ENCODE measurements at regions not wholly inside any gene's neighbourhood (a gene's known extent, or its start where the extent isn't known, plus 50 kb on each side); places are given as distances from the start of the nearest gene placed in this dataset.
"Not testable (repeated sequence)": the region's sequence is repeated elsewhere in the genome, so short reads cannot be mapped to it uniquely, and the experiment has no call there.

DNA sequence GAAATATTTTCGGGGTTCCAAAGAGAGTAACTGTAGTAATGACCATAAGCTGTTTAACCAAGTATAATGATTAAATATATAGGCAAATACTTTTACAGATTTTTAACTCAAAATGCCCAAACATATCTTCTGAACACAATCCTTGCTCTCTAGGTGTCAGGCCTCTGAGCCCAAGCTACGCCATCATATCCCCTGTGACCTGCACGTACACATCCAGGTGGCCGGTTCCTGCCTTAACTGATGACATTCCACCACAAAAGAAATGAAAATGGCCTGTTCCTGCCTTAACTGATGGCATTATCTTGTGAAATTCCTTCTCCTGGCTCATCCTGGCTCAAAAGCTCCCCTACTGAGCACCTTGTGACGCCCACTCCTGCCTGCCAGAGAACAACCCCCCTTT is 1305.1 kb upstream of the ACVR2A start:
- H3K27ac Mint-ChIP-seq; H3K4me1 Mint-ChIP-seq (ENCODE audit: low read depth); H3K9me3 Mint-ChIP-seq; H3K4me3 Mint-ChIP-seq; H3K36me3 Mint-ChIP-seq (ENCODE audit: low read depth); H3K27me3 Mint-ChIP-seq (ENCODE audit: low read depth): not testable (repeated sequence)

GRCh38 chr2:146537477-146537876 is 1307.4 kb upstream of the ACVR2A start:
- no peaks in the 10 kb centered on the region for H3K27me3 Mint-ChIP-seq (ENCODE audit: low read depth)
- H3K27ac Mint-ChIP-seq, result no peak overlapping the region
- H3K4me3 Mint-ChIP-seq, result no peak overlapping the region
- no peaks in the 10 kb centered on the region for H3K4me1 Mint-ChIP-seq (ENCODE audit: low read depth)
- H3K36me3 Mint-ChIP-seq (ENCODE audit: low read depth), result no peaks in the 10 kb centered on the region
- peaks cover 9% of the 10 kb centered on the region for H3K9me3 Mint-ChIP-seq

DNA sequence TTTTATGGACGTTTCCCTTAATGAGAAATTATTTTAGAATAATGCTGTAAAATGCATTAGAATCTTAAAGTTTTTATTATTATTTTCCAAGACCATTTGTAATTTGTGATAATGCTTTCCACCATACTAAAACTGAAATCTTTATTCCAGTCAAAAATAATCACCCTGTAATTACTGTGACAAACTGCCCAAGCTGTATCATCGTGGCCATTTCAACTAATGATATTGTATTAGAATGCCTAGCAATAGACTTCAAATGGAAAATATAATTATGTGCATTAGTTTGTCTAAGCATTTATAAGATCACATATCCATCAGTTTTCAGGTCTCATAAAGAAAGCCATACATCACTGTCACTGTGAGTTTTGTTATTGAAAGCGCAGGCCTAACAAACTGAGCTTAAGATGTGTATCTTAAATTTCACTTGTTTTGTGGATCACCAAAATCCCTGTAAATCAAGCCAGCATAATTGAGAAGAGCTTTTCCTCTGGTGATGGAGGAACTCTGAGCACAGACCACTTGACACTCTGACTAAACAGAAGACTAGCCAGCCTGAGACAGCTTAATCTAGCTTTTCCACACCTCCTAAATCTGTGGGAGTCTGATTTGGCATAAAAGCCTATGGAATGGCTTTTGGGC is 1312.2 kb upstream of the ACVR2A start:
- Mint-ChIP-seq H3K36me3 (ENCODE audit: low read depth) (no peaks in the 10 kb centered on the region), H3K4me3 (no peak overlapping the region)

DNA sequence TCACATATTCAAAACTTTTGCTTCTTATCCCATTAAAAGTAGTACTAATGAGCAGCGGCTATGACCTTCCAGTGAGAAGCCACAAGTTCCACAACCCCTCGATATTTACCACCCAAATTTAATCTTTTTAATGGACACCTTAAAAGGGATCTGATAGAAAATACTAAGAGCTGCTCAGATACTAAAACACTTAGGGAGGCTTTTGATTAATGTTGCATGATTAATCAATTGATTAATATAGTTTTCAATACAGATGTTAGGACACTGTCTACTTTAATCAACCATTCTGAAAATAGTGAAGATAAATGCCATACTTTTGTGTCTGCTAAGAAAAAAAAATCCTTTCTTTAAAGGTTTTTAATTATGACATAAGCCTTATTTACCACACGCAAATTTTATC is 1312.8 kb upstream of the ACVR2A start:
- Mint-ChIP-seq H3K4me3 (no peak overlapping the region), H3K27ac (no peak overlapping the region), H3K9me3 (peaks cover 9% of the 10 kb centered on the region), H3K27me3 (ENCODE audit: low read depth) (no peaks in the 10 kb centered on the region), H3K36me3 (ENCODE audit: low read depth) (no peaks in the 10 kb centered on the region), H3K4me1 (ENCODE audit: low read depth) (no peaks in the 10 kb centered on the region)

More for the DNA sequence above, 1312.2 kb upstream of the ACVR2A start:
- Mint-ChIP-seq H3K9me3 (peaks cover 9% of the 10 kb centered on the region), H3K4me1 (ENCODE audit: low read depth) (no peaks in the 10 kb centered on the region), H3K27ac (no peak overlapping the region), H3K27me3 (ENCODE audit: low read depth) (no peaks in the 10 kb centered on the region)

GRCh38 chr2:146530886-146531285 is 1313.9 kb upstream of the ACVR2A start:
- Mint-ChIP-seq H3K4me1 (ENCODE audit: low read depth) (no peaks in the 10 kb centered on the region), H3K27me3 (ENCODE audit: low read depth) (no peaks in the 10 kb centered on the region), H3K9me3 (peaks cover under 1% of the 10 kb centered on the region), H3K27ac (no peak overlapping the region), H3K4me3 (no peak overlapping the region), H3K36me3 (ENCODE audit: low read depth) (no peaks in the 10 kb centered on the region)

DNA sequence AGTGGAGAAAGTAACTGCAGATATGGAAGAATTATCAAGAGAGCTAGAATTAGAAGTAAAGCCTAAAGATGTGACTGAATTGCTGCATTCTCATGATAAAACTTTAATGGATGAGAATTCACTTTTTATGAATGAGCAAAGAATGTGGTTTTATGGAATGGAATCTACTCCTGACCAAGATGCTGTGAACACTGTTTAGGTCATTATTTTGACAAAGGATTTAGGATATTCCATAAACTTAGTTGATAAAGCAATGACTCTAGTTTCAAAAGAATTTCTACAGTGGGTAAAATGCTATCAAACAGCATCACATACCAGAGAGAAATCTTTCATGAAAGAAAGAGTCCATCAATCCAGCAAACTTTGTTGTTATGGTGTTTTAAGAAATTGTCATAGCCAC is 1317.7 kb upstream of the ACVR2A start:
- H3K4me3 Mint-ChIP-seq, result no peak overlapping the region
- no peaks in the 10 kb centered on the region for H3K27me3 Mint-ChIP-seq (ENCODE audit: low read depth)
- no peaks in the 10 kb centered on the region for H3K4me1 Mint-ChIP-seq (ENCODE audit: low read depth)
- no peak overlapping the region for H3K27ac Mint-ChIP-seq
- no peaks in the 10 kb centered on the region for H3K9me3 Mint-ChIP-seq
- H3K36me3 Mint-ChIP-seq (ENCODE audit: low read depth), result no peaks in the 10 kb centered on the region

DNA sequence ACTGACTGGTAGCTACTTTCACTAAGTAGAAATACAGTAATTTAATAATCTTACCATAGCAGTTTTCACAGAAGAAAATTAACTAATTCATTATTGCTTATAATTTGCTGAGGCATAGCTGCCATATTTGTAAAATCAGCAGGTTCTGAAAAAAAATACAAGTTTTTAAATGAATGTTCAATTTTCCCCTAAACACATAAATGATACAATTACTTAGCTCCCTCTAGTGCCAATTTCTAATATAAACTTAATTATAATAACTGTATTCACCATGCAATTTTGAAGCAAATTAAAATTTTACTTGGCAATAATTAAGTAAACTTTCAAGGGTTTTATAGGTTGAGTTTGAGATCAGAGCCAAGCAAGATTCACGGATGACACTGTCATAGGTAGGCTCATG is 1321.6 kb upstream of the ACVR2A start:
- no peaks in the 10 kb centered on the region for H3K4me1 Mint-ChIP-seq (ENCODE audit: low read depth)
- no peaks in the 10 kb centered on the region for H3K9me3 Mint-ChIP-seq
- no peak overlapping the region for H3K4me3 Mint-ChIP-seq
- no peaks in the 10 kb centered on the region for H3K36me3 Mint-ChIP-seq (ENCODE audit: low read depth)
- H3K27ac Mint-ChIP-seq, result no peak overlapping the region
- H3K27me3 Mint-ChIP-seq (ENCODE audit: low read depth), result no peaks in the 10 kb centered on the region

DNA sequence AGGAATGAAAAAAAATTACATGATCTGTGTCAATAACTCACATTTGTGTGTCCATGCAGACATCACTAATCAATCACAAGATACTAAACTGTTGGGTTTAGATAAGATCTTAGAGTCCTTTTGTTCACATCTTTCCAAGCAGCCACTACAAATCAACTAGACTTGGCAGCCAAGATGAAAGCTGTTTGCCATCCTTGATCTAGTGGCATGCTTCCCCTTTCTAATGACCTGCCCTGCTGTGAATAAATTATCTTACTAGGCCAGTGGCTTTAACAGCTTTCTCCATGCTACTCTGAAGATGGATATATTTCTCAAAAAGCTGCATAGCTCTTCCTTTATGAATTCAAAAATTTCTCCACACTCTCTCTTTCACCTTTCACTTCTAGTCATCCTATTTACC is 1338.0 kb upstream of the ACVR2A start:
- Mint-ChIP-seq H3K4me1 (ENCODE audit: low read depth) (no peaks in the 10 kb centered on the region), H3K27ac (no peak overlapping the region), H3K4me3 (no peak overlapping the region), H3K27me3 (ENCODE audit: low read depth) (no peaks in the 10 kb centered on the region), H3K36me3 (ENCODE audit: low read depth) (no peaks in the 10 kb centered on the region), H3K9me3 (no peaks in the 10 kb centered on the region)

GRCh38 chr2:146503366-146503765 is 1341.5 kb upstream of the ACVR2A start:
- H3K4me3 Mint-ChIP-seq, result no peak overlapping the region
- no peaks in the 10 kb centered on the region for H3K27me3 Mint-ChIP-seq (ENCODE audit: low read depth)
- no peaks in the 10 kb centered on the region for H3K36me3 Mint-ChIP-seq (ENCODE audit: low read depth)
- H3K9me3 Mint-ChIP-seq, result no peaks in the 10 kb centered on the region
- H3K27ac Mint-ChIP-seq, result no peak overlapping the region
- no peaks in the 10 kb centered on the region for H3K4me1 Mint-ChIP-seq (ENCODE audit: low read depth)

DNA sequence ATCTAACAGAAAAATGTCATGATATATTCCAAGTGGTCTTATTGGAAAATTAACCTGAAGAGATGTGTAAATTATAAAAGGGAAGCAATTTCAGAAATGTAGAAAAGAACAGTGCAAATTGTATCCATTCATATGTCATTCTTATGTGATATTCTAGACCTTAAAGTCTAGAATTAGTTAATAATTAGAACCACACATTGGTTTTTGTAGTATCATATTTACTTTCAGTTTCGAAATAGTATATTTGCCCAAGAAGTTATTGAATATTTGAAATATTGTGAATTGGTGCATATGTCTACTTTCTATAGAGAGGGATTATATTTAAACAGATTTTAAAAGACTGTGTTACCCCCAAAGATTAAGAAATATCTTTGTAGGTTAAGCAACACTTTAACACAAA is 1348.6 kb upstream of the ACVR2A start:
- Mint-ChIP-seq H3K27ac (no peak overlapping the region), H3K4me3 (no peak overlapping the region), H3K4me1 (ENCODE audit: low read depth) (no peaks in the 10 kb centered on the region), H3K36me3 (ENCODE audit: low read depth) (no peaks in the 10 kb centered on the region), H3K9me3 (no peaks in the 10 kb centered on the region), H3K27me3 (ENCODE audit: low read depth) (no peaks in the 10 kb centered on the region)

GRCh38 chr2:146489386-146489785 is 1355.4 kb upstream of the ACVR2A start:
- no peaks in the 10 kb centered on the region for H3K36me3 Mint-ChIP-seq (ENCODE audit: low read depth)
- no peaks in the 10 kb centered on the region for H3K27me3 Mint-ChIP-seq (ENCODE audit: low read depth)
- H3K4me3 Mint-ChIP-seq, result no peak overlapping the region
- no peaks in the 10 kb centered on the region for H3K9me3 Mint-ChIP-seq
- H3K27ac Mint-ChIP-seq, result no peak overlapping the region
- no peaks in the 10 kb centered on the region for H3K4me1 Mint-ChIP-seq (ENCODE audit: low read depth)

DNA sequence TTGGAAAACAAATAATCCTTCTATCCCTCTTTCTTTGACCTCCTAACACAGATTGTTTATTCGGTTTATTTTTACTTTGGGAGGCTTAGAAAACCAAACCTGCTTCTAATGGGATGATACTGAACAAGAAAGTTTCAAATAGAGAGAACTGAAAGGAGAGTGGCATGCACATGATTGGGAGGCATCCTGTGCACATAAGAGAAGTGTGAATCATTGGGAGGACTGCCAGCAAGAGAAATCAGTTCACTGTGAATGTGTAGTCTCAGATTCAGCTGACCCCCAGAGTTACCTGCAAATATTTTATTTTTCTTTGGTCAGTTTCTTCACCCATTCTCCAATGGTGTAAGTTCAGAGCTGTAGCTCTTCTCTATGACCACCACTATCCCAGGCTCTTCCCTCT is 1363.2 kb upstream of the ACVR2A start:
- Mint-ChIP-seq H3K36me3 (ENCODE audit: low read depth) (no peaks in the 10 kb centered on the region), H3K4me3 (no peak overlapping the region), H3K9me3 (no peaks in the 10 kb centered on the region), H3K27ac (no peak overlapping the region), H3K4me1 (ENCODE audit: low read depth) (no peaks in the 10 kb centered on the region), H3K27me3 (ENCODE audit: low read depth) (no peaks in the 10 kb centered on the region)

DNA sequence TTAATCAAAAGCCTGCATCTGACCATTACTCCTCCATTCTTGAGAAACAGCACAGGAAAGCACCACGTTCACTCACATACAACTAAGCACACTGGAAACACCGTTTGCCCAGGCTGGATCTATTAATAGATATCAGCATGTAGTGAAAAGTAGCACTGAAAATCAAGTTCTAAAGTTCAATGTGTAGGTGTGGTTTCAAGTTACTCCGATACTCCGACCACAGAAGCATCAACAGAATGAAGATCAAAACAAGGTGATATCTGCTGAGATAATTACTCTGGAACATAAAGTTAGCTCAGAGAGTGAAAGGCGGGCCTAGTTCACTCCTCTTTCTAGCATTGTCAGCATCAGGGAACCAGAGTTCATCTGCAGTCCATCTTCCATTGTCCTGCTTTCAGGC is 1367.4 kb upstream of the ACVR2A start:
- Mint-ChIP-seq H3K4me1 (ENCODE audit: low read depth) (no peaks in the 10 kb centered on the region), H3K27ac (no peak overlapping the region), H3K4me3 (no peak overlapping the region), H3K9me3 (no peaks in the 10 kb centered on the region), H3K36me3 (ENCODE audit: low read depth) (no peaks in the 10 kb centered on the region), H3K27me3 (ENCODE audit: low read depth) (no peaks in the 10 kb centered on the region)

DNA sequence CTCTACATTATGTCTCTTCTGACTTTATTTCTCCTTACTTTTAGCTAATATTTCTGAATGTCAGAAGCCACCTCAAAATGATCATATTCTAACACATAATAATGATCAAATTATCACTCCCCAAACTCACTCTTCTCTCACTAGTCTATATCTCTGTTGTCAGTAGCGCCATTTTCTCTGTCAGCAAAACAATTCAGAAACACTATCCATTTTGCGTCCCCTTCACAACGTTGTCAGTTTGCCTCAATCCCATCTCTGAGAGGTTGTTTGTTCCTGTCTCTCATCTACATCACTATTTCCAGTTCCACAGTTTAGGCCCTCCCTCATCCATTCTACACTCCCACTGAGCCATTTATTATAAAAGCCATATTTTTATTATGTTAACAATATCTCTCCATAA is 1376.3 kb upstream of the ACVR2A start:
- no peak overlapping the region for H3K27ac Mint-ChIP-seq
- H3K9me3 Mint-ChIP-seq, result peaks cover 3% of the 10 kb centered on the region
- H3K36me3 Mint-ChIP-seq (ENCODE audit: low read depth), result no peaks in the 10 kb centered on the region

DNA sequence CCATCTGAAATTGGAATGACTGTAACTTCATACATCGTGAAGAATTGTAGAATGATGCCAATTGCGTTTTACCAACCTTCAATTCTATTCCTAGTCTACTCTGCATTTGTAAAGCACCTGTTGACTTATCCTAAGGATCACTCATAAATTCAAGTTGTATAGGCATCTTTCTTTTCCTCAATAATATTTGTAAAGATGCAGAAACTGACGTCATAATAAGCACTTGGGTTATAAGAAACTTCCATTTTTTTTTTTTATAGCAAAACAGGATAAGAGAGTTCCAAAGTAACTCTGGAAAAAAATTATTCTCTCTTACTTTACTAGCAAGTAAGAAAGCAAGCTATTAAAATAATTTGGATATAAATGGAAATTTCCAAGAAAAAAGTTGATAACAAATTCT is 1377.4 kb upstream of the ACVR2A start:
- Mint-ChIP-seq H3K4me1 (ENCODE audit: low read depth) (no peaks in the 10 kb centered on the region), H3K27ac (no peak overlapping the region), H3K9me3 (peaks cover 3% of the 10 kb centered on the region), H3K4me3 (no peak overlapping the region), H3K36me3 (ENCODE audit: low read depth) (no peaks in the 10 kb centered on the region), H3K27me3 (ENCODE audit: low read depth) (no peaks in the 10 kb centered on the region)

More for the DNA sequence above, 1376.3 kb upstream of the ACVR2A start:
- no peak overlapping the region for H3K4me3 Mint-ChIP-seq
- no peaks in the 10 kb centered on the region for H3K4me1 Mint-ChIP-seq (ENCODE audit: low read depth)
- H3K27me3 Mint-ChIP-seq (ENCODE audit: low read depth), result no peaks in the 10 kb centered on the region

DNA sequence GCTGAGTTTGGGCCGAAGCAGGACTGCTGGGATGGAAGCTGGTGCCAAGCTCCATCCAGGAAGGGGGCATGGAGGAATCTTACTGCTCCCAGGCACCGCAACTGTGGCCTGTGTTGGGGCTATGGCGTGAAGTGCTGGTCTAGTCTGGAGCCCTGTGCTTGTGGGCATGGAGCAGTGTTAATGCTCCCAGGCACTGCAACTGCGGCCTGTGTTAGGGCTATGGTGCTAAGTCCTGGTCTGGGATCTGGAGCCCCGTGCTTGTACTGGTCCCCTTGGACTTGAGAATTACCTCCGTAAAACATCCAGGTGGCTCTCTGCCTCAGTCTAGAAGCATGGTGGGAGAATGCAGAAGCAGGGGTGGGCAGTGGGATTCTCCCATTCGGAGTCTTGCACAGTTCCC is 1379.4 kb upstream of the ACVR2A start:
- no peaks in the 10 kb centered on the region for H3K36me3 Mint-ChIP-seq (ENCODE audit: low read depth)
- no peaks in the 10 kb centered on the region for H3K4me1 Mint-ChIP-seq (ENCODE audit: low read depth)
- peaks cover 10% of the 10 kb centered on the region for H3K9me3 Mint-ChIP-seq
- H3K4me3 Mint-ChIP-seq, result no peak overlapping the region
- no peaks in the 10 kb centered on the region for H3K27me3 Mint-ChIP-seq (ENCODE audit: low read depth)
- no peak overlapping the region for H3K27ac Mint-ChIP-seq

All from T-helper 1 cell treated with Interleukin-12 subunit alpha and Interleukin-12 subunit beta and Interleukin-4 antibody, amounts not matched to agents 30 μg/mL and 1 μg/mL, for 36 hours (primary cell).